Heart left ventricle (tissue), 13 donors: ENCODE measurements at regions not wholly inside any gene's neighbourhood (a gene's known extent, or its start where the extent isn't known, plus 50 kb on each side); places are given as distances from the start of the nearest gene placed in this dataset.

Experiments used
- POLR2A ChIP-seq, 2 donors: fragments of 450-650 bp; IDR thresholded peaks; one replicate each; pipeline ENCODE4 v1.6.1; 2017; ENCODE audit warnings: antibody characterized with exemption in 2 of 2, mild to moderate bottlenecking in 2 of 2, moderate library complexity in 2 of 2
- TF ChIP-seq, protein P1 (sequence below), 12 donors: fragments of 200-600 bp; sonication (generic) in 4 of 12; IDR thresholded peaks; one replicate each; pipeline versions ENCODE4 v1.5.0 to v1.8.0; 2018 to 2022; ENCODE audit warnings: antibody characterized with exemption in 12 of 12, mild to moderate bottlenecking in 5 of 12
- donor health status: ischemic (EF 13 %, LVEDD 7.1; RV severe dilation, severe dysfunction).
- donor health status: DM: no; HTN: yes; CAD: no.
- donor health status: DM: no; HTN: no; CAD: no.
- donor health status: ischemic (EF 25% LVEDD 6.9; RV normal size, moderate dysfunction).
- donor health status: ischemic (EF 25% LVEDD 5.7; RV mildly dilated, moderate dysfunction).
- donor health status: ischemic (EF 35%, LVEDD 5.7; RV mildly dilated, moderate dysfunction).
- donor health status: nonischemic (EF 11% LVEDD 7.7; RV severe dilation, severe dysfunction).
- donor health status: DM: yes; HTN: yes; CAD: no.
- donor health status: PGD.
- donor health status: ischemic (EF 29% LVEDD 5.4; RV normal size, mild dysfunction).
- donor health status: nonischemic (EF 23%, LVEDD 6.1; RV moderate dilation, normal function).

DNA sequence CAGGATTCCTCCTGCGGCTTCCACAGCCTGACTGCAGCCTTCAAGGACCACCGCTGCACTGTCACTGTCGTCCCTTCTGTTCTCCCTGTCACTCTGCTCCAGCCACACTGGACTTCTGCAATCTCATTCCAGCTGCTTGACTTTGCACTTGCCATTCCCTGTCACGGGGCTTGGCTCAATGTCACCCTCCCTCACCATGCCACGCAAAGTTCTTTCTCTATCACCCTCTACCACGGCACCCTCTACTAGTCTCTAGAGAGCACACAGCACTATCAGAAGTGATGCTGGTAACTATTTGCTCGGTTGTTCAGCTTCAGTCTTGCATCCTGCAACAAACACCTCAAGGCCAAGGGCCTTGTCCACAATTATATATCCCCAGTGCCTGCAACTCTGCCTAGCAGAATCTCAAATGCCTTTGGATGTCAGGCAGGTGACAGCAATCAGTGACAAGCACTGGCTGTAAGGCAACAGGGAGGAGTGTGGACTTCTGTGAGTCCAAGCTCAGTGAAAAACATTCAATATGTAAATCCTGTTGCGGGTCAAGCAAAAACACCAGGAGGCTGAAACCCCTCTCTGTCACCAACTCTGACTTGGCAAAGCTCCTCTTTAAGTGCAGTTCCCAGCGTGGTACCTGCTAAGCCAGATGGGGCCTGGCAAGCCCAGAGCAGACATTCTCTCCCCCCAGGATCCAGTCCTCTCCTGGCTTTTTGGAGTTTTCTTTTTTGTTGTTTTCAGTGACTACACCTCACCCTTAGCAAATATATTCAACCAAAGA, 259.9 kb downstream of the FGFR2 start:
- TF ChIP-seq, protein P1, sequence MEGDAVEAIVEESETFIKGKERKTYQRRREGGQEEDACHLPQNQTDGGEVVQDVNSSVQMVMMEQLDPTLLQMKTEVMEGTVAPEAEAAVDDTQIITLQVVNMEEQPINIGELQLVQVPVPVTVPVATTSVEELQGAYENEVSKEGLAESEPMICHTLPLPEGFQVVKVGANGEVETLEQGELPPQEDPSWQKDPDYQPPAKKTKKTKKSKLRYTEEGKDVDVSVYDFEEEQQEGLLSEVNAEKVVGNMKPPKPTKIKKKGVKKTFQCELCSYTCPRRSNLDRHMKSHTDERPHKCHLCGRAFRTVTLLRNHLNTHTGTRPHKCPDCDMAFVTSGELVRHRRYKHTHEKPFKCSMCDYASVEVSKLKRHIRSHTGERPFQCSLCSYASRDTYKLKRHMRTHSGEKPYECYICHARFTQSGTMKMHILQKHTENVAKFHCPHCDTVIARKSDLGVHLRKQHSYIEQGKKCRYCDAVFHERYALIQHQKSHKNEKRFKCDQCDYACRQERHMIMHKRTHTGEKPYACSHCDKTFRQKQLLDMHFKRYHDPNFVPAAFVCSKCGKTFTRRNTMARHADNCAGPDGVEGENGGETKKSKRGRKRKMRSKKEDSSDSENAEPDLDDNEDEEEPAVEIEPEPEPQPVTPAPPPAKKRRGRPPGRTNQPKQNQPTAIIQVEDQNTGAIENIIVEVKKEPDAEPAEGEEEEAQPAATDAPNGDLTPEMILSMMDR (IDR thresholded peaks at IDR 0.05) = no peak
- TF ChIP-seq POLR2A (IDR thresholded peaks at IDR 0.05) = no peak
